WTC11 (cell line): ENCODE measurements at regions not wholly inside any gene's neighbourhood (a gene's known extent, or its start where the extent isn't known, plus 50 kb on each side); places are given as distances from the start of the nearest gene placed in this dataset.

ENCODE experiments used
- ATF1 ChIP-seq: sonication (generic); formaldehyde crosslinking; IDR thresholded peaks from 2 replicates; pipeline ENCODE4 v1.8.1; 2023; ENCODE audit warnings: mild to moderate bottlenecking, moderate library complexity, missing genetic modification reagents
- FOXJ3 ChIP-seq: sonication (generic); formaldehyde crosslinking; IDR thresholded peaks from 2 replicates; pipeline ENCODE4 v1.9.0; 2021; ENCODE audit warnings: missing genetic modification reagents, mild to moderate bottlenecking, borderline replicate concordance
- FOXK1 ChIP-seq: sonication (generic); formaldehyde crosslinking; IDR thresholded peaks from 2 replicates; pipeline ENCODE4 v1.8.0; 2022; ENCODE audit warnings: mild to moderate bottlenecking, moderate library complexity, missing genetic modification reagents
- NR2C2 ChIP-seq: sonication (generic); formaldehyde crosslinking; IDR thresholded peaks from 2 replicates; pipeline ENCODE4 v1.8.0; 2022; ENCODE audit warnings: mild to moderate bottlenecking, missing genetic modification reagents
- TP53 ChIP-seq: sonication (generic); formaldehyde crosslinking; IDR thresholded peaks from 2 replicates; pipeline ENCODE4 v1.8.1; 2023; ENCODE audit warnings: mild to moderate bottlenecking, missing genetic modification reagents
- ZNF232 ChIP-seq: sonication (generic); formaldehyde crosslinking; IDR thresholded peaks from 2 replicates; pipeline ENCODE4 v1.8.0; 2022; ENCODE audit warnings: mild to moderate bottlenecking, missing genetic modification reagents
- ZNF263 ChIP-seq: sonication (generic); formaldehyde crosslinking; IDR thresholded peaks from 2 replicates; pipeline ENCODE4 v1.8.1; 2022; ENCODE audit warnings: low read depth, mild to moderate bottlenecking, moderate library complexity, missing genetic modification reagents
- TF ChIP-seq, protein P1 (sequence below): fragments of 200-600 bp; IDR thresholded peaks from 2 replicates; pipeline ENCODE4 v1.8.0; 2022; ENCODE audit warnings: antibody characterized with exemption
- TF ChIP-seq, protein P2 (sequence below): fragments of 250-450 bp; sonication (Bioruptor Pico); IDR thresholded peaks from 2 replicates; pipeline ENCODE4 v2.1.2; 2022; ENCODE audit warnings: mild to moderate bottlenecking, moderate library complexity
- TF ChIP-seq, protein P3 (sequence below): sonication (generic); formaldehyde crosslinking; IDR thresholded peaks from 2 replicates; pipeline ENCODE4 v1.8.1; 2022; ENCODE audit warnings: mild to moderate bottlenecking, moderate library complexity, missing genetic modification reagents
- TF ChIP-seq, protein P4 (sequence below): sonication (generic); formaldehyde crosslinking; IDR thresholded peaks from 2 replicates; pipeline ENCODE4 v1.8.1; 2022; ENCODE audit warnings: low read depth, missing genetic modification reagents, borderline replicate concordance
- TF ChIP-seq, protein P5 (sequence below): sonication (generic); formaldehyde crosslinking; IDR thresholded peaks from 2 replicates; pipeline ENCODE4 v1.8.0; 2022; ENCODE audit warnings: mild to moderate bottlenecking, missing genetic modification reagents

DNA sequence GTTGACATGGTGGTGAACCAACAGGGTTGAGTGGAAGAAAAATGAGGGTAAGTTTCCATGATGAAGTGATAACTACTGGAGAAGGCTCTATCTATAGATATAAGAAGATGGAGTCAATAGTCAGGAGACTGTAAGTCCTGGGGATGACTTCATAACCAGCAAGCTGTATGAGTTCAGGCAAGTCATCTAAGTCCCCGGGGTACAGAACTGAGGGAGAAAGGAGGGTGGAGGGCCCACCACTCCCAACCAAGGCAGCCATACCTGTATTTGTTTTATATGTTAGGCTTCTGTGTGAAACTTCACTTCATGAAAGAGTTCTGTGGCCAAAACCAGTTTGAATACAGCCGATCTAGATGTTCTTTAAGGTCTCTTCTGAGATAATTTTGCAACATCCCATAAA, 53.3 kb upstream of the IFNE start:
- TF ChIP-seq, protein P1, sequence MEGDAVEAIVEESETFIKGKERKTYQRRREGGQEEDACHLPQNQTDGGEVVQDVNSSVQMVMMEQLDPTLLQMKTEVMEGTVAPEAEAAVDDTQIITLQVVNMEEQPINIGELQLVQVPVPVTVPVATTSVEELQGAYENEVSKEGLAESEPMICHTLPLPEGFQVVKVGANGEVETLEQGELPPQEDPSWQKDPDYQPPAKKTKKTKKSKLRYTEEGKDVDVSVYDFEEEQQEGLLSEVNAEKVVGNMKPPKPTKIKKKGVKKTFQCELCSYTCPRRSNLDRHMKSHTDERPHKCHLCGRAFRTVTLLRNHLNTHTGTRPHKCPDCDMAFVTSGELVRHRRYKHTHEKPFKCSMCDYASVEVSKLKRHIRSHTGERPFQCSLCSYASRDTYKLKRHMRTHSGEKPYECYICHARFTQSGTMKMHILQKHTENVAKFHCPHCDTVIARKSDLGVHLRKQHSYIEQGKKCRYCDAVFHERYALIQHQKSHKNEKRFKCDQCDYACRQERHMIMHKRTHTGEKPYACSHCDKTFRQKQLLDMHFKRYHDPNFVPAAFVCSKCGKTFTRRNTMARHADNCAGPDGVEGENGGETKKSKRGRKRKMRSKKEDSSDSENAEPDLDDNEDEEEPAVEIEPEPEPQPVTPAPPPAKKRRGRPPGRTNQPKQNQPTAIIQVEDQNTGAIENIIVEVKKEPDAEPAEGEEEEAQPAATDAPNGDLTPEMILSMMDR, result no peak
- TF ChIP-seq, protein P2, sequence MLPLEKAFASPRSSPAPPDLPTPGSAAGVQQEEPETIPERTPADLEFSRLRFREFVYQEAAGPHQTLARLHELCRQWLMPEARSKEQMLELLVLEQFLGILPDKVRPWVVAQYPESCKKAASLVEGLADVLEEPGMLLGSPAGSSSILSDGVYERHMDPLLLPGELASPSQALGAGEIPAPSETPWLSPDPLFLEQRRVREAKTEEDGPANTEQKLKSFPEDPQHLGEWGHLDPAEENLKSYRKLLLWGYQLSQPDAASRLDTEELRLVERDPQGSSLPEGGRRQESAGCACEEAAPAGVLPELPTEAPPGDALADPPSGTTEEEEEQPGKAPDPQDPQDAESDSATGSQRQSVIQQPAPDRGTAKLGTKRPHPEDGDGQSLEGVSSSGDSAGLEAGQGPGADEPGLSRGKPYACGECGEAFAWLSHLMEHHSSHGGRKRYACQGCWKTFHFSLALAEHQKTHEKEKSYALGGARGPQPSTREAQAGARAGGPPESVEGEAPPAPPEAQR (CRISPR knock-in tag), result no peak
- TF ChIP-seq ATF1 (CRISPR knock-in tag) (no peak), ZNF232 (no peak), NR2C2 (CRISPR knock-in tag) (no peak), FOXJ3 (CRISPR knock-in tag) (no peak), ZNF263 (no peak), FOXK1 (CRISPR knock-in tag) (no peak), TP53 (CRISPR knock-in tag) (no peak)
- TF ChIP-seq, protein P3, sequence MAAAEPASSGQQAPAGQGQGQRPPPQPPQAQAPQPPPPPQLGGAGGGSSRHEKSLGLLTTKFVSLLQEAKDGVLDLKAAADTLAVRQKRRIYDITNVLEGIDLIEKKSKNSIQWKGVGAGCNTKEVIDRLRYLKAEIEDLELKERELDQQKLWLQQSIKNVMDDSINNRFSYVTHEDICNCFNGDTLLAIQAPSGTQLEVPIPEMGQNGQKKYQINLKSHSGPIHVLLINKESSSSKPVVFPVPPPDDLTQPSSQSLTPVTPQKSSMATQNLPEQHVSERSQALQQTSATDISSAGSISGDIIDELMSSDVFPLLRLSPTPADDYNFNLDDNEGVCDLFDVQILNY (CRISPR knock-in tag), result no peak
- TF ChIP-seq, protein P4, sequence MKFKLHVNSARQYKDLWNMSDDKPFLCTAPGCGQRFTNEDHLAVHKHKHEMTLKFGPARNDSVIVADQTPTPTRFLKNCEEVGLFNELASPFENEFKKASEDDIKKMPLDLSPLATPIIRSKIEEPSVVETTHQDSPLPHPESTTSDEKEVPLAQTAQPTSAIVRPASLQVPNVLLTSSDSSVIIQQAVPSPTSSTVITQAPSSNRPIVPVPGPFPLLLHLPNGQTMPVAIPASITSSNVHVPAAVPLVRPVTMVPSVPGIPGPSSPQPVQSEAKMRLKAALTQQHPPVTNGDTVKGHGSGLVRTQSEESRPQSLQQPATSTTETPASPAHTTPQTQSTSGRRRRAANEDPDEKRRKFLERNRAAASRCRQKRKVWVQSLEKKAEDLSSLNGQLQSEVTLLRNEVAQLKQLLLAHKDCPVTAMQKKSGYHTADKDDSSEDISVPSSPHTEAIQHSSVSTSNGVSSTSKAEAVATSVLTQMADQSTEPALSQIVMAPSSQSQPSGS (CRISPR knock-in tag), result no peak
- TF ChIP-seq, protein P5, sequence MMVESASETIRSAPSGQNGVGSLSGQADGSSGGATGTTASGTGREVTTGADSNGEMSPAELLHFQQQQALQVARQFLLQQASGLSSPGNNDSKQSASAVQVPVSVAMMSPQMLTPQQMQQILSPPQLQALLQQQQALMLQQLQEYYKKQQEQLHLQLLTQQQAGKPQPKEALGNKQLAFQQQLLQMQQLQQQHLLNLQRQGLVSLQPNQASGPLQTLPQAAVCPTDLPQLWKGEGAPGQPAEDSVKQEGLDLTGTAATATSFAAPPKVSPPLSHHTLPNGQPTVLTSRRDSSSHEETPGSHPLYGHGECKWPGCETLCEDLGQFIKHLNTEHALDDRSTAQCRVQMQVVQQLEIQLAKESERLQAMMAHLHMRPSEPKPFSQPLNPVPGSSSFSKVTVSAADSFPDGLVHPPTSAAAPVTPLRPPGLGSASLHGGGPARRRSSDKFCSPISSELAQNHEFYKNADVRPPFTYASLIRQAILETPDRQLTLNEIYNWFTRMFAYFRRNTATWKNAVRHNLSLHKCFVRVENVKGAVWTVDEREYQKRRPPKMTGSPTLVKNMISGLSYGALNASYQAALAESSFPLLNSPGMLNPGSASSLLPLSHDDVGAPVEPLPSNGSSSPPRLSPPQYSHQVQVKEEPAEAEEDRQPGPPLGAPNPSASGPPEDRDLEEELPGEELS (CRISPR knock-in tag), result no peak
